IMR-90 (cell line): ENCODE measurements at regions not wholly inside any gene's neighbourhood (a gene's known extent, or its start where the extent isn't known, plus 50 kb on each side); places are given as distances from the start of the nearest gene placed in this dataset.

Source experiments
- ATAC-seq: fragments of 200-7000 bp; cut with Tn5 transposase; 2 replicates; pipeline ENCODE4 v1.9.1; 2020; ENCODE audit warnings: low read depth, mild to moderate bottlenecking, moderate library complexity
- BruUV-seq: library from RNA; stranded (reverse); fragments of 400-500 nt; replicated peaks from 2 replicates; lab custom pipeline; 2021; lab: Mats Ljungman, UMichigan
- CTCF ChIA-PET: fragments of 300-600 bp; formaldehyde crosslinking; extraction: SDS; loops from one replicate; lab custom pipeline; 2021; ENCODE audit warnings: antibody characterized with exemption; lab: Yijun Ruan, JAX
- POLR2A ChIA-PET: fragments of 300-600 bp; sonication (Branson Sonifier 250); formaldehyde crosslinking; loops from one replicate; lab custom pipeline; 2022; ENCODE audit warnings: antibody characterized with exemption; ENCODE audit not compliant: unreplicated experiment; lab: Charles Lee
- DNase-seq: peaks from one replicate; pipeline ENCODE4 v3.0.0; 2013
- H2AFZ ChIP-seq: replicated peaks from 2 replicates; pipeline ENCODE3; 2013; ENCODE audit warnings: low read length, mild to moderate bottlenecking; ENCODE audit not compliant: poor library complexity
- H2AK5ac ChIP-seq: 2 replicates; pipeline ENCODE4 v1.6.1; 2013; ENCODE audit warnings: low read depth, low read length, inconsistent platforms
- H2AK9ac ChIP-seq: replicated peaks from 2 replicates; pipeline ENCODE3; 2013; ENCODE audit warnings: mild to moderate bottlenecking, low read depth, low read length, moderate library complexity; ENCODE audit not compliant: poor library complexity
- H2BK120ac ChIP-seq: 2 replicates; pipeline ENCODE4 v1.6.1; 2013; ENCODE audit warnings: low read depth, low read length, inconsistent platforms
- H2BK15ac ChIP-seq: 3 replicates; pipeline ENCODE4 v1.6.1; 2013; ENCODE audit warnings: low read depth, low read length, inconsistent platforms
- H2BK20ac ChIP-seq: 2 replicates; pipeline ENCODE4 v1.6.1; 2013; ENCODE audit warnings: low read depth, mild to moderate bottlenecking, inconsistent platforms, low read length, moderate library complexity
- H2BK5ac ChIP-seq: 2 replicates; pipeline ENCODE4 v1.6.1; 2013; ENCODE audit warnings: mild to moderate bottlenecking, low read depth, low read length, inconsistent platforms; ENCODE audit not compliant: poor library complexity, severe bottlenecking
- H3K14ac ChIP-seq: replicated peaks from 2 replicates; pipeline ENCODE4 v1.6.1; 2013; ENCODE audit warnings: low read depth, low read length, inconsistent platforms
- H3K18ac ChIP-seq: 2 replicates; pipeline ENCODE4 v1.6.1; 2013; ENCODE audit warnings: low read depth, low read length, control low read depth
- H3K23ac ChIP-seq: 2 replicates; pipeline ENCODE4 v1.6.1; 2013; ENCODE audit warnings: low read depth, low read length, inconsistent platforms
- H3K27ac ChIP-seq: 2 replicates; pipeline ENCODE4 v1.5.1; 2013; ENCODE audit warnings: mild to moderate bottlenecking, control low read depth, low read length; ENCODE audit not compliant: insufficient read depth
- H3K27me3 ChIP-seq: 2 replicates; pipeline ENCODE4 v1.6.1; 2013; ENCODE audit warnings: low read length; ENCODE audit not compliant: control insufficient read depth, insufficient read depth
- H3K36me3 ChIP-seq: 2 replicates; pipeline ENCODE4 v1.6.1; 2013; ENCODE audit warnings: low read length, mixed read lengths; ENCODE audit not compliant: control insufficient read depth, insufficient read depth
- H3K4ac ChIP-seq: 2 replicates; pipeline ENCODE4 v1.6.1; 2013; ENCODE audit warnings: low read depth, low read length, inconsistent platforms
- H3K4me1 ChIP-seq: 2 replicates; pipeline ENCODE4 v1.6.1; 2013; ENCODE audit warnings: low read length, mixed read lengths; ENCODE audit not compliant: control insufficient read depth, insufficient read depth
- H3K4me2 ChIP-seq: 2 replicates; pipeline ENCODE4 v1.6.1; 2013; ENCODE audit warnings: low read depth, mild to moderate bottlenecking, control low read depth, low read length, moderate library complexity
- H3K4me3 ChIP-seq: 2 replicates; pipeline ENCODE4 v1.5.1; 2013; ENCODE audit warnings: low read depth, mild to moderate bottlenecking, control low read depth, low read length, moderate library complexity; ENCODE audit not compliant: insufficient read depth
- H3K56ac ChIP-seq: 2 replicates; pipeline ENCODE4 v1.6.1; 2013; ENCODE audit warnings: low read length, inconsistent platforms; ENCODE audit not compliant: insufficient read depth; ENCODE audit errors: extremely low read depth
- H3K79me1 ChIP-seq, 2 experiments: 2 replicates each; pipeline ENCODE4 v1.6.1; 2013; ENCODE audit warnings: low read length in 2 of 2, inconsistent platforms in 1 of 2, low read depth in 1 of 2
- H3K9ac ChIP-seq: 2 replicates; pipeline ENCODE4 v1.6.1; 2013; ENCODE audit warnings: low read depth, low read length, control low read depth
- H3K9me1 ChIP-seq: 2 replicates; pipeline ENCODE4 v1.6.1; 2013; ENCODE audit warnings: low read length, inconsistent platforms; ENCODE audit not compliant: insufficient read depth
- H3K9me3 ChIP-seq: 2 replicates; pipeline ENCODE4 v1.6.1; 2013; ENCODE audit warnings: low read length; ENCODE audit not compliant: control insufficient read depth, insufficient read depth
- H4K20me1 ChIP-seq: 2 replicates; pipeline ENCODE4 v1.6.1; 2013; ENCODE audit warnings: low read length, inconsistent platforms; ENCODE audit not compliant: insufficient read depth
- H4K5ac ChIP-seq: 2 replicates; pipeline ENCODE4 v1.6.1; 2013; ENCODE audit warnings: mild to moderate bottlenecking, low read depth, low read length, control low read depth
- H4K8ac ChIP-seq, 2 experiments: 2 replicates each; pipeline ENCODE4 v1.6.1; 2013; ENCODE audit warnings: low read depth in 2 of 2, low read length in 2 of 2, control low read depth in 1 of 2, inconsistent platforms in 1 of 2
- H4K91ac ChIP-seq: 2 replicates; pipeline ENCODE4 v1.6.1; 2013; ENCODE audit warnings: low read depth, low read length, inconsistent platforms; ENCODE audit not compliant: insufficient read depth
- BHLHE40 ChIP-seq: fragments of 150-350 bp; IDR thresholded peaks from 2 replicates; pipeline ENCODE4 v1.6.1; 2016; ENCODE audit warnings: mild to moderate bottlenecking, low read depth, low read length
- CEBPB ChIP-seq: IDR thresholded peaks from 2 replicates; pipeline ENCODE4 v1.6.1; 2012; ENCODE audit warnings: low read depth, low read length, improper control_type of control experiment
- CHD1 ChIP-seq: IDR thresholded peaks from 2 replicates; pipeline ENCODE4 v1.6.1; 2012; ENCODE audit warnings: low read depth, low read length, improper control_type of control experiment
- CTCF ChIP-seq: conservative IDR thresholded peaks from 2 replicates; pipeline ENCODE4 v1.5.1; 2012; ENCODE audit warnings: mild to moderate bottlenecking, low read depth, low read length, improper control_type of control experiment
- ELK1 ChIP-seq: fragments of 150-350 bp; IDR thresholded peaks from 2 replicates; pipeline ENCODE4 v1.6.1; 2016; ENCODE audit warnings: low read depth, mild to moderate bottlenecking, low read length, moderate library complexity, borderline replicate concordance
- FOS ChIP-seq: fragments of 150-350 bp; IDR thresholded peaks from 2 replicates; pipeline ENCODE4 v1.6.1; 2016; ENCODE audit warnings: low read depth, low read length
- MAFK ChIP-seq: IDR thresholded peaks from 2 replicates; pipeline ENCODE4 v1.6.1; 2012; ENCODE audit warnings: low read depth, low read length, improper control_type of control experiment
- MAZ ChIP-seq: IDR thresholded peaks from 2 replicates; pipeline ENCODE4 v1.6.1; 2012; ENCODE audit warnings: low read depth, mild to moderate bottlenecking, low read length, improper control_type of control experiment, moderate library complexity, borderline replicate concordance
- MXI1 ChIP-seq: IDR thresholded peaks from 2 replicates; pipeline ENCODE4 v1.6.1; 2012; ENCODE audit warnings: low read depth, mild to moderate bottlenecking, low read length, moderate library complexity, borderline replicate concordance
- NFE2L2 ChIP-seq: fragments of 150-350 bp; IDR thresholded peaks from 2 replicates; pipeline ENCODE4 v1.6.1; 2016; ENCODE audit warnings: low read depth, mild to moderate bottlenecking, low read length
- POLR2A ChIP-seq: IDR thresholded peaks from 2 replicates; pipeline ENCODE4 v1.6.1; 2012; ENCODE audit warnings: mild to moderate bottlenecking, low read depth, low read length
- RAD21 ChIP-seq: IDR thresholded peaks from 2 replicates; pipeline ENCODE4 v1.6.1; 2012; ENCODE audit warnings: low read length, improper control_type of control experiment
- RCOR1 ChIP-seq: IDR thresholded peaks from 2 replicates; pipeline ENCODE4 v1.6.1; 2012; ENCODE audit warnings: mild to moderate bottlenecking, low read length, improper control_type of control experiment; ENCODE audit not compliant: insufficient replicate concordance
- RFX5 ChIP-seq: IDR thresholded peaks from 2 replicates; pipeline ENCODE4 v1.8.0; 2012; ENCODE audit warnings: low read depth, mild to moderate bottlenecking, low read length, moderate library complexity
- SMC3 ChIP-seq: fragments of 150-350 bp; IDR thresholded peaks from 2 replicates; pipeline ENCODE4 v1.6.1; 2016; ENCODE audit warnings: low read depth, mild to moderate bottlenecking, antibody characterized with exemption, low read length, moderate library complexity
- USF2 ChIP-seq: fragments of 150-350 bp; IDR thresholded peaks from 2 replicates; pipeline ENCODE4 v1.6.1; 2017; ENCODE audit warnings: mild to moderate bottlenecking, antibody characterized with exemption, low read length, low read depth
- WGBS, 2 experiments: methylation state at CpG; one replicate each; pipeline versions ENCODE4 v1.1.5 to v1.1.7; 2013; ENCODE audit warnings: missing lambda C conversion rate in 2 of 2; ENCODE audit not compliant: insufficient read length in 1 of 2; ENCODE audit errors: extremely low coverage in 2 of 2; 5-methylcytosine and 5-hydroxymethylcytosine counted together
- dilution Hi-C: fragments of 300-500 bp; cut with HindIII; formaldehyde crosslinking; loops from one replicate; pipeline ENCODE4 v1.14.3; 2018; ENCODE audit warnings: low sequenced_read_pairs; ENCODE audit not compliant: unreplicated experiment
- in situ Hi-C: fragments of 300-500 bp; cut with MboI; formaldehyde crosslinking; loops from 3 replicates; pipeline ENCODE4 v1.14.3; 2019; ENCODE audit warnings: low sequenced_read_pairs, inconsistent platforms, mixed read lengths
- intact Hi-C: fragments of 100-400 bp; cut with micrococcal nuclease; formaldehyde crosslinking; loops from 2 replicates; pipeline ENCODE4 v1.10.0; 2022

- H2AK5ac ChIP-seq: no peak overlapping the region
- WGBS, 2 experiments: no CpG with 5 or more reads among the region's 3 CpGs
- no peak overlapping the region for H2BK15ac ChIP-seq
- TF ChIP-seq CTCF: no peak
- TF ChIP-seq MXI1: no peak
- TF ChIP-seq CEBPB: no peak
- TF ChIP-seq RAD21: no peak
- TF ChIP-seq POLR2A: no peak
- TF ChIP-seq NFE2L2: no peak
- no peak for TF ChIP-seq SMC3
- TF ChIP-seq ELK1: no peak
- TF ChIP-seq FOS: no peak
- TF ChIP-seq USF2: no peak
- no peak for TF ChIP-seq RFX5
- no peak for TF ChIP-seq MAZ
- TF ChIP-seq CHD1: no peak
- TF ChIP-seq BHLHE40: no peak
- TF ChIP-seq RCOR1: no peak
- TF ChIP-seq MAFK: no peak
- H3K9me1 ChIP-seq: no peaks in the 10 kb centered on the region
- ATAC-seq (no peak), DNase-seq (no peak)
- no peaks in the 10 kb centered on the region; the same call in 1 of the 2 replicates for H3K9me3 ChIP-seq
- H2BK20ac ChIP-seq: no peak overlapping the region
- H3K27ac ChIP-seq: no peak overlapping the region
- no peak overlapping the region for H4K8ac ChIP-seq
- CTCF ChIA-PET: no interaction called here
- H4K91ac ChIP-seq: no peak overlapping the region
- dilution Hi-C loops (no loop called here), in situ Hi-C loops (no loop called here), intact Hi-C loops (no loop called here)
- no peak overlapping the region for H2AFZ ChIP-seq
- H3K4me2 ChIP-seq: no peak overlapping the region
- H2BK120ac ChIP-seq: no peak overlapping the region
- H4K20me1 ChIP-seq: no peaks in the 10 kb centered on the region
- no peak overlapping the region for H2BK5ac ChIP-seq
- H3K18ac ChIP-seq: no peak overlapping the region
- H3K4me1 ChIP-seq: no peaks in the 10 kb centered on the region
- H4K5ac ChIP-seq: no peak overlapping the region
- POLR2A ChIA-PET: no interaction called here
- no peak overlapping the region for H3K14ac ChIP-seq
- H3K9ac ChIP-seq: no peak overlapping the region
- BruUV-seq: no TSS peak
- no peak overlapping the region for H3K4ac ChIP-seq
- H3K27me3 ChIP-seq: no peaks in the 10 kb centered on the region
- no peak overlapping the region for H3K4me3 ChIP-seq
- H3K23ac ChIP-seq: no peak overlapping the region
- no peaks in the 10 kb centered on the region for H3K36me3 ChIP-seq
- no peak overlapping the region for H2AK9ac ChIP-seq
- H3K79me1 ChIP-seq: no peaks in the 10 kb centered on the region
- no peak overlapping the region for H3K56ac ChIP-seq
These were observed 616.2 kb upstream of the AADAT start for GRCh38 chr4:170705907-170706306.
